ENCODE measurements at regions not wholly inside any gene's neighbourhood (a gene's known extent, or its start where the extent isn't known, plus 50 kb on each side); places are given as distances from the start of the nearest gene placed in this dataset.

- no peak for ATAC-seq
- Histone ChIP-seq H3K4me3 (ENCODE audit: low read length) (no peak overlapping the region), H4K20me1 (ENCODE audit: low read length) (no peaks in the 10 kb centered on the region), H3K27me3 (ENCODE audit: low read length) (no peaks in the 10 kb centered on the region), H3K79me2 (ENCODE audit: low read length) (no peaks in the 10 kb centered on the region), H3K27ac (ENCODE audit: low read length) (no peak overlapping the region), H2AFZ (ENCODE audit: low read length) (no peak overlapping the region), H3K36me3 (ENCODE audit: low read depth, low read length) (no peaks in the 10 kb centered on the region), H3K4me2 (ENCODE audit: low read length) (no peak overlapping the region), H3K9ac (ENCODE audit: low read length) (no peak overlapping the region), H3K9me2 (replicated peaks; ENCODE audit: low read length) (no peaks in the 10 kb centered on the region), H3F3A (ENCODE audit: low read length, unreplicated experiment) (no peaks in the 10 kb centered on the region), H3K9me3 (ENCODE audit: low read length) (no peaks in the 10 kb centered on the region), H3K4me1 (ENCODE audit: insufficient read depth, low read length) (peaks cover 5% of the 10 kb centered on the region; the same call in 1 of the 2 replicates)
- no peak for DNase-seq
- TF ChIP-seq EZH2phosphoT487 (IDR thresholded peaks at IDR 0.05; ENCODE audit: borderline replicate concordance, low read length) (no peak), EZH2 (IDR thresholded peaks at IDR 0.05; ENCODE audit: low read length, unreplicated experiment) (no peak), CTCF (conservative IDR thresholded peaks at IDR 0.05; ENCODE audit: low read depth, low read length) (no peak)
- intact Hi-C loops (cut with micrococcal nuclease): no loop called here
- no TSS peak for BruUV-seq (replicated peaks)
- CTCF ChIA-PET: interaction anchor here (0.5 kb wide), 1 partner anchor 23 kb away, joined by 4 read pairs; no protein-coding TSS in a partner anchor
- POLR2A ChIA-PET (ENCODE audit: unreplicated experiment): no interaction called here
Observed at GRCh38 chr1:222093518-222093917, 351.6 kb upstream of the DUSP10 start.

- Histone ChIP-seq H3K36me3 (ENCODE audit: low read depth, low read length) (no peaks in the 10 kb centered on the region), H4K20me1 (ENCODE audit: low read length) (no peaks in the 10 kb centered on the region), H3K27me3 (ENCODE audit: low read length) (0 out of 2 replicates have a peak, but pooled peaks cover 3% of the 10 kb centered on the region), H3K79me2 (ENCODE audit: low read length) (no peaks in the 10 kb centered on the region), H3K9ac (ENCODE audit: low read length) (no peak overlapping the region), H3K9me3 (ENCODE audit: low read length) (no peaks in the 10 kb centered on the region), H3K9me2 (replicated peaks; ENCODE audit: low read length) (no peaks in the 10 kb centered on the region), H3K27ac (ENCODE audit: low read length) (no peak overlapping the region), H2AFZ (ENCODE audit: low read length) (no peak overlapping the region), H3K4me3 (ENCODE audit: low read length) (no peak overlapping the region), H3K4me2 (ENCODE audit: low read length) (no peak overlapping the region), H3K4me1 (ENCODE audit: insufficient read depth, low read length) (no peaks in the 10 kb centered on the region), H3F3A (ENCODE audit: low read length, unreplicated experiment) (no peaks in the 10 kb centered on the region)
- TF ChIP-seq EZH2phosphoT487 (IDR thresholded peaks at IDR 0.05; ENCODE audit: borderline replicate concordance, low read length): no peak
- no peak for TF ChIP-seq EZH2 (IDR thresholded peaks at IDR 0.05; ENCODE audit: low read length, unreplicated experiment)
- no peak for TF ChIP-seq CTCF (conservative IDR thresholded peaks at IDR 0.05; ENCODE audit: low read depth, low read length)
- intact Hi-C loops (cut with micrococcal nuclease): no loop called here
- ChIA-PET POLR2A (ENCODE audit: unreplicated experiment) (no interaction called here), CTCF (no interaction called here)
- DNase-seq (no peak), ATAC-seq (no peak)
- BruUV-seq (replicated peaks): no TSS peak
Observed at GRCh38 chr1:222090103-222090502, 348.2 kb upstream of the DUSP10 start.

GRCh38 chr1:222087221-222087920 lies 345.5 kb upstream of the DUSP10 start:
- Histone ChIP-seq H3K27me3 (ENCODE audit: low read length) (0 out of 2 replicates have a peak, but pooled peaks cover 3% of the 10 kb centered on the region), H3K79me2 (ENCODE audit: low read length) (no peaks in the 10 kb centered on the region), H3K4me3 (ENCODE audit: low read length) (no peak overlapping the region), H3K9ac (ENCODE audit: low read length) (no peak overlapping the region), H2AFZ (ENCODE audit: low read length) (no peak overlapping the region), H3K9me2 (replicated peaks; ENCODE audit: low read length) (no peaks in the 10 kb centered on the region), H3F3A (ENCODE audit: low read length, unreplicated experiment) (no peaks in the 10 kb centered on the region), H3K9me3 (ENCODE audit: low read length) (no peaks in the 10 kb centered on the region), H3K36me3 (ENCODE audit: low read depth, low read length) (no peaks in the 10 kb centered on the region), H3K4me1 (ENCODE audit: insufficient read depth, low read length) (no peaks in the 10 kb centered on the region), H4K20me1 (ENCODE audit: low read length) (no peaks in the 10 kb centered on the region), H3K4me2 (ENCODE audit: low read length) (no peak overlapping the region), H3K27ac (ENCODE audit: low read length) (no peak overlapping the region)
- DNase-seq: no peak
- no peak for ATAC-seq
- intact Hi-C loops (cut with micrococcal nuclease): no loop called here
- ChIA-PET CTCF (no interaction called here), POLR2A (ENCODE audit: unreplicated experiment) (no interaction called here)
- TF ChIP-seq CTCF (conservative IDR thresholded peaks at IDR 0.05; ENCODE audit: low read depth, low read length) (no peak), EZH2phosphoT487 (IDR thresholded peaks at IDR 0.05; ENCODE audit: borderline replicate concordance, low read length) (no peak), EZH2 (IDR thresholded peaks at IDR 0.05; ENCODE audit: low read length, unreplicated experiment) (no peak)
- no TSS peak for BruUV-seq (replicated peaks)

Data from PC-3 (cell line).